Endodermal cell (in vitro differentiated cells): ENCODE measurements at regions not wholly inside any gene's neighbourhood (a gene's known extent, or its start where the extent isn't known, plus 50 kb on each side); places are given as distances from the start of the nearest gene placed in this dataset.
A peak's percentile ranks its signal among the peaks of the same experiment; 100 is the strongest.
"Not testable (repeated sequence)": the region's sequence is repeated elsewhere in the genome, so short reads cannot be mapped to it uniquely, and the experiment has no call there.

Experiments used
- DNase-seq: peaks from one replicate; pipeline ENCODE4 v3.0.0-alpha.2; 2017
- H3K27ac ChIP-seq: 2 replicates; pipeline ENCODE4 v1.5.1; 2013; ENCODE audit warnings: mild to moderate bottlenecking, low read depth, low read length, moderate library complexity
- H3K27me3 ChIP-seq: 2 replicates; pipeline ENCODE4 v1.6.1; 2013; ENCODE audit warnings: mild to moderate bottlenecking, low read length, moderate library complexity; ENCODE audit not compliant: insufficient read depth, control insufficient read depth, poor library complexity, severe bottlenecking
- H3K36me3 ChIP-seq: 2 replicates; pipeline ENCODE4 v1.7.0; 2013; ENCODE audit warnings: mild to moderate bottlenecking, low read length, moderate library complexity; ENCODE audit not compliant: control insufficient read depth, insufficient read depth
- H3K4me1 ChIP-seq: one replicate; pipeline ENCODE4 v1.7.0; 2013; ENCODE audit warnings: low read length; ENCODE audit not compliant: control insufficient read depth, insufficient read depth
- H3K4me3 ChIP-seq: 2 replicates; pipeline ENCODE4 v1.5.1; 2013; ENCODE audit warnings: mild to moderate bottlenecking, low read length, moderate library complexity
- H3K9ac ChIP-seq: 2 replicates; pipeline ENCODE4 v1.6.1; 2013; ENCODE audit warnings: mild to moderate bottlenecking, low read length, moderate library complexity; ENCODE audit not compliant: poor library complexity, severe bottlenecking; ENCODE audit errors: extremely low read depth
- H3K9me3 ChIP-seq: 2 replicates; pipeline ENCODE4 v1.6.1; 2013; ENCODE audit warnings: mild to moderate bottlenecking, low read length, moderate library complexity; ENCODE audit not compliant: control insufficient read depth
- H3K27ac Mint-ChIP-seq: 2 replicates; pipeline ENCODE4 v1.8.0; 2020; ENCODE audit warnings: mixed read lengths
- H3K27me3 Mint-ChIP-seq: 2 replicates; pipeline ENCODE4 v1.8.0; 2021; ENCODE audit warnings: mild to moderate bottlenecking, mixed read lengths; ENCODE audit not compliant: insufficient read depth
- H3K36me3 Mint-ChIP-seq: 2 replicates; pipeline ENCODE4 v1.8.0; 2020; ENCODE audit warnings: low read depth, mixed read lengths
- H3K4me1 Mint-ChIP-seq: 2 replicates; pipeline ENCODE4 v1.8.0; 2020; ENCODE audit warnings: mixed read lengths
- H3K4me3 Mint-ChIP-seq: 2 replicates; pipeline ENCODE4 v1.8.0; 2020; ENCODE audit warnings: mild to moderate bottlenecking, moderate library complexity, mixed read lengths
- H3K9me3 Mint-ChIP-seq: 2 replicates; pipeline ENCODE4 v1.8.0; 2020; ENCODE audit warnings: mild to moderate bottlenecking, mixed read lengths
- WGBS, 2 experiments: methylation state at CpG; one replicate each; pipeline versions ENCODE4 v1.1.5 to v1.1.7; 2013; ENCODE audit warnings: missing lambda C conversion rate in 2 of 2, mixed read lengths in 1 of 2; ENCODE audit not compliant: insufficient coverage in 1 of 2, insufficient read length in 1 of 2; 5-methylcytosine and 5-hydroxymethylcytosine counted together
- TF ChIP-seq, protein P1 (sequence below): fragments of 200-600 bp; sonication (generic); conservative IDR thresholded peaks from 2 replicates; pipeline ENCODE4 v1.5.0; 2021; ENCODE audit warnings: antibody characterized with exemption, mild to moderate bottlenecking

DNA sequence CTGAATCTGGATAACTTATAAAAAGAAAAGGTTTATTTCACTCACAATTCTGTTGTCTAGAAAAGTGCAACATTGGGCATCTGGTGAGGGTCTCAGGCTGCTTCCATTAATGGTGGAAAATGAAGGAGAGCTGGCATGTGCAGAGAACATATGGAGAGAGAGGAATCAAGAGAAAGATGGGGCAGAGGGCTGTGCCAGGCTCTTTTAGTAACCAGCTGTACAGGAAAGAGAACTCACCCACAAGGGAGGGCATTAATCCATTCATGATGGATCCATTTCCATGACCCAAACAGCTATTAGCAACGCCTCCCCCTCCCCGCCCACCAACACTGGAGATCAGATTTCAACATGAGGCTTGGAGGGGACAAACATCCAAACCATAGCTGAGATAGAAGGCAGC, 61.7 kb upstream of the LYZL1 start:
- peaks cover 6% of the 10 kb centered on the region for H3K27me3 Mint-ChIP-seq
- no peaks in the 10 kb centered on the region for H3K9me3 Mint-ChIP-seq
- H3K36me3 Mint-ChIP-seq, result no peaks in the 10 kb centered on the region
- no peak overlapping the region for H3K27ac Mint-ChIP-seq
- peaks cover 9% of the 10 kb centered on the region for H3K4me1 Mint-ChIP-seq
- Histone ChIP-seq H3K36me3 (no peaks in the 10 kb centered on the region), H3K4me3 (no peak overlapping the region), H3K4me1 (no peaks in the 10 kb centered on the region), H3K27me3 (no peaks in the 10 kb centered on the region), H3K9ac (no peak overlapping the region), H3K9me3 (no peaks in the 10 kb centered on the region), H3K27ac (no peak overlapping the region)
- TF ChIP-seq, protein P1, sequence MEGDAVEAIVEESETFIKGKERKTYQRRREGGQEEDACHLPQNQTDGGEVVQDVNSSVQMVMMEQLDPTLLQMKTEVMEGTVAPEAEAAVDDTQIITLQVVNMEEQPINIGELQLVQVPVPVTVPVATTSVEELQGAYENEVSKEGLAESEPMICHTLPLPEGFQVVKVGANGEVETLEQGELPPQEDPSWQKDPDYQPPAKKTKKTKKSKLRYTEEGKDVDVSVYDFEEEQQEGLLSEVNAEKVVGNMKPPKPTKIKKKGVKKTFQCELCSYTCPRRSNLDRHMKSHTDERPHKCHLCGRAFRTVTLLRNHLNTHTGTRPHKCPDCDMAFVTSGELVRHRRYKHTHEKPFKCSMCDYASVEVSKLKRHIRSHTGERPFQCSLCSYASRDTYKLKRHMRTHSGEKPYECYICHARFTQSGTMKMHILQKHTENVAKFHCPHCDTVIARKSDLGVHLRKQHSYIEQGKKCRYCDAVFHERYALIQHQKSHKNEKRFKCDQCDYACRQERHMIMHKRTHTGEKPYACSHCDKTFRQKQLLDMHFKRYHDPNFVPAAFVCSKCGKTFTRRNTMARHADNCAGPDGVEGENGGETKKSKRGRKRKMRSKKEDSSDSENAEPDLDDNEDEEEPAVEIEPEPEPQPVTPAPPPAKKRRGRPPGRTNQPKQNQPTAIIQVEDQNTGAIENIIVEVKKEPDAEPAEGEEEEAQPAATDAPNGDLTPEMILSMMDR, result no peak
- DNase-seq, result no peak
- WGBS, 2 experiments, result 97% methylated on average over 2 of the region's 2 CpGs; no CpG with 5 or more reads in 1 of the 2 experiments
- H3K4me3 Mint-ChIP-seq, result no peak overlapping the region

DNA sequence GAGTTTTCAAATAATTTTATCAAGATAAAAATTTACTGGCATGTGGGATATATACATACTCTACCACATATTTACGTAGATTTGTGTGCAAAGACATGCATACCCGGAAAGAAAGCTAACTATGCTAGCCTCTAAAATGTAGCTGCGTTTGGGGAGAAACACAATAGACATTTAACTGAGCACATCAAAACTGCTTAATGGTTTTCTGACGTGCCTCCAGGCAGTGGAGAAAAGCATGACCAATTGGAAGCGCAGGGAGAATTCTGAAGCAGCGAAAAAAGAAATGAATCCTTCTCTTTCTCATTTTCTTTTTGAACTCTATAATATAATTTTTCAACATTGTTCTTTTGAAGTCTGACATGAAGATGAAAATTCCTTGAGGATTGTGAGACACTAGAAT, 60.3 kb upstream of the LYZL1 start:
- no peak overlapping the region for H3K4me3 ChIP-seq
- Mint-ChIP-seq H3K27ac (no peak overlapping the region), H3K4me1 (peaks cover 7% of the 10 kb centered on the region), H3K36me3 (no peaks in the 10 kb centered on the region), H3K4me3 (no peak overlapping the region), H3K9me3 (no peaks in the 10 kb centered on the region), H3K27me3 (peaks cover 6% of the 10 kb centered on the region)
- H3K9me3 ChIP-seq, result no peaks in the 10 kb centered on the region
- no peak for DNase-seq
- H3K27ac ChIP-seq, result peak overlapping the region; percentile 41
- TF ChIP-seq, protein P1, result no peak
- no peaks in the 10 kb centered on the region for H3K4me1 ChIP-seq
- H3K36me3 ChIP-seq, result no peaks in the 10 kb centered on the region
- WGBS, 2 experiments, result 72 to 87% methylated on average over 4 to 6 of the region's 6 CpGs
- H3K9ac ChIP-seq, result no peak overlapping the region
- no peaks in the 10 kb centered on the region for H3K27me3 ChIP-seq

DNA sequence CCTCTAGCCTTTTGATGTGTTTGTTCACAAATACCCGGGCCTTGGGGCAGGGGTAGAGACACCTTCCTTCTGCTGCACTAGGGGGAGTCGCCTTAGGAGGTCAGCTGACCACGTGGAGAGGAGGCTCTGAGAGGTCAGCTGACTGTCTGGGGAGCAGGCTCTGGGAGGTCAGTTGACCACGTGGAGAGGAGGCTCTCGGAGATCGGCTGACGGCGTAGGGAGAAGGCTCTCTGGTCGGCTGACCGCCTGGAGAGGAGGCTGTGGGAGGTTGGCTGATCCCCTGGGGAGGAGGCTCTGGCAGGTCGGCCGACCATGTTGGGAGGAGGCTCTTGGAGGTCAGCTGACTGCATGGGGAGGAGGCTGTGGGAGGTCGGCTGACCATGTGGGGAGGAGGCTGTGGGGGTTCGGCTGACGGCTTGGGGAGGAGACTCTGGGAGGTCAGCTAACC, 59.6 kb upstream of the LYZL1 start:
- peaks cover under 1% of the 10 kb centered on the region for H3K4me1 Mint-ChIP-seq
- Histone ChIP-seq H3K9ac (no peak overlapping the region), H3K27me3 (no peaks in the 10 kb centered on the region), H3K9me3 (no peaks in the 10 kb centered on the region), H3K27ac (peak overlapping the region; percentile 41), H3K4me1 (no peaks in the 10 kb centered on the region), H3K36me3 (no peaks in the 10 kb centered on the region), H3K4me3 (no peak overlapping the region)
- DNase-seq, result no peak
- H3K36me3 Mint-ChIP-seq, result no peaks in the 10 kb centered on the region
- H3K4me3 Mint-ChIP-seq, result no peak overlapping the region
- H3K27me3 Mint-ChIP-seq, result peaks cover 6% of the 10 kb centered on the region
- TF ChIP-seq, protein P1, result no peak
- no peak overlapping the region for H3K27ac Mint-ChIP-seq
- H3K9me3 Mint-ChIP-seq, result no peaks in the 10 kb centered on the region
- WGBS, 2 experiments, result 83 to 91% methylated on average over 1 to 15 of the region's 15 CpGs

DNA sequence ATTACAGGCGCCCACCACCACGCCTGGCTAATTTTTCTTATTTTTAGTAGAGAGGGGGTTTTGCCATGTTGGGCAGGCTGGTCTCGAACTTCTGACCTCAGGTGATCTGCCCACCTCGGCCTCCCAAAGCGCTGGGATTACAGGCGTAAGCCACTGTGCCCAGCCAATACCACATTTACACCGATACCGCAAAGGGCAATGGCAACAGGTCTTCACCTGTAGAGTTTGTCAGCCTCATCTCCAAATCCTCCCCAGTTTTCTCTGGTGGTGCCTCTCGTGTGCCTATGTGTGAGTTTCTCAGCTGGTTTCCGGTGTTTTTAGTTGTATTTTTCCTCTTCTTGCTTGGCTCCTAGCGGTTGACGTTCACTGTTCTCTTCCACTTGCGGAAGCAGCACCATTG, 52.0 kb upstream of the LYZL1 start:
- not testable (repeated sequence) for H3K27ac Mint-ChIP-seq, H3K27me3 Mint-ChIP-seq

More for the DNA sequence above, 52.0 kb upstream of the LYZL1 start:
- not testable (repeated sequence) for H3K36me3 Mint-ChIP-seq, DNase-seq, H3K4me3 ChIP-seq, H3K9me3 Mint-ChIP-seq, H3K4me3 Mint-ChIP-seq, H3K27me3 ChIP-seq, H3K27ac ChIP-seq, H3K4me1 Mint-ChIP-seq, H3K9ac ChIP-seq, H3K36me3 ChIP-seq, H3K9me3 ChIP-seq, H3K4me1 ChIP-seq
- WGBS, 2 experiments, result 96 to 99% methylated on average over 10 to 13 of the region's 13 CpGs
